Liver (tissue), 7 donors: ENCODE measurements at regions not wholly inside any gene's neighbourhood (a gene's known extent, or its start where the extent isn't known, plus 50 kb on each side); places are given as distances from the start of the nearest gene placed in this dataset.

Experiments
- DNase-seq: peaks from one replicate; pipeline ENCODE4 v3.0.0-alpha.2; 2017; ENCODE audit warnings: low spot score
- H3K27ac ChIP-seq, 2 donors: one replicate each; pipeline ENCODE4 v1.7.0; 2013; ENCODE audit warnings: inconsistent platforms in 2 of 2, low read length in 2 of 2, control low read depth in 1 of 2, low read depth in 1 of 2, mild to moderate bottlenecking in 1 of 2
- H3K27me3 ChIP-seq, 4 donors: one replicate each; pipeline versions ENCODE4 v1.6.1 to v1.7.0; 2013; ENCODE audit warnings: low read length in 3 of 4, inconsistent platforms in 1 of 4, mild to moderate bottlenecking in 1 of 4, moderate library complexity in 1 of 4; ENCODE audit not compliant: control insufficient read depth in 4 of 4, insufficient read depth in 4 of 4
- H3K36me3 ChIP-seq, 4 donors: one replicate each; pipeline versions ENCODE4 v1.6.1 to v1.7.0; 2013; ENCODE audit warnings: low read length in 3 of 4, mild to moderate bottlenecking in 3 of 4, low read depth in 1 of 4, moderate library complexity in 1 of 4; ENCODE audit not compliant: control insufficient read depth in 4 of 4, insufficient read depth in 3 of 4
- H3K4me1 ChIP-seq, 4 donors: one replicate each; pipeline versions ENCODE4 v1.6.1 to v1.7.0; 2013; ENCODE audit warnings: low read length in 3 of 4, mild to moderate bottlenecking in 3 of 4, moderate library complexity in 1 of 4; ENCODE audit not compliant: control insufficient read depth in 4 of 4, insufficient read depth in 4 of 4
- H3K4me3 ChIP-seq, 3 donors: one replicate each; pipeline versions ENCODE4 v1.6.1 to v1.7.0; 2013; ENCODE audit warnings: low read length in 3 of 3, control low read depth in 1 of 3, low read depth in 1 of 3, mild to moderate bottlenecking in 1 of 3
- H3K9ac ChIP-seq, 2 donors: one replicate each; pipeline ENCODE4 v1.7.0; 2013; ENCODE audit warnings: low read length in 2 of 2, mild to moderate bottlenecking in 2 of 2, moderate library complexity in 2 of 2, control low read depth in 1 of 2, low read depth in 1 of 2
- H3K9me3 ChIP-seq, 4 donors: one replicate each; pipeline versions ENCODE4 v1.6.1 to v1.7.0; 2013; ENCODE audit warnings: low read length in 3 of 4; ENCODE audit not compliant: control insufficient read depth in 4 of 4
- ATF3 ChIP-seq: IDR thresholded peaks from 2 replicates; pipeline ENCODE4 v1.6.1; 2016; ENCODE audit warnings: antibody characterized with exemption
- EGR1 ChIP-seq, 2 donors: IDR thresholded peaks; 2 replicates each; pipeline ENCODE4 v1.6.1; 2016 to 2018; ENCODE audit warnings: antibody characterized with exemption in 2 of 2, low read depth in 2 of 2
- FOXA1 ChIP-seq: IDR thresholded peaks from 2 replicates; pipeline ENCODE4 v1.6.1; 2016; ENCODE audit warnings: antibody characterized with exemption
- FOXA2 ChIP-seq: IDR thresholded peaks from 2 replicates; pipeline ENCODE4 v1.6.1; 2016; ENCODE audit warnings: antibody characterized with exemption
- GABPA ChIP-seq, 2 donors: IDR thresholded peaks in 1 of 2; conservative IDR thresholded peaks in 1 of 2; 2 replicates each; pipeline ENCODE4 v1.6.1; 2016; ENCODE audit warnings: antibody characterized with exemption in 2 of 2, mild to moderate bottlenecking in 1 of 2, moderate library complexity in 1 of 2
- HNF4A ChIP-seq, 2 donors: conservative IDR thresholded peaks; 2 replicates each; pipeline ENCODE4 v1.6.1; 2016; ENCODE audit warnings: antibody characterized with exemption in 2 of 2, mild to moderate bottlenecking in 2 of 2
- HNF4G ChIP-seq: IDR thresholded peaks from 2 replicates; pipeline ENCODE4 v1.6.1; 2016; ENCODE audit warnings: antibody characterized with exemption
- JUND ChIP-seq, 2 donors: IDR thresholded peaks; 2 replicates each; pipeline ENCODE4 v1.6.1; 2016; ENCODE audit warnings: antibody characterized with exemption in 2 of 2
- NR2F2 ChIP-seq: IDR thresholded peaks from 2 replicates; pipeline ENCODE4 v1.6.1; 2016; ENCODE audit warnings: antibody characterized with exemption
- RAD21 ChIP-seq, 2 donors: IDR thresholded peaks; 2 replicates each; pipeline ENCODE4 v1.6.1; 2016; ENCODE audit warnings: antibody characterized with exemption in 2 of 2, mild to moderate bottlenecking in 2 of 2
- REST ChIP-seq: IDR thresholded peaks from 2 replicates; pipeline ENCODE4 v1.6.1; 2016; ENCODE audit warnings: antibody characterized with exemption, mild to moderate bottlenecking
- RXRA ChIP-seq, 2 donors: IDR thresholded peaks; 2 replicates each; pipeline ENCODE4 v1.6.1; 2017 to 2018; ENCODE audit warnings: antibody characterized with exemption in 2 of 2, mild to moderate bottlenecking in 1 of 2
- SP1 ChIP-seq: IDR thresholded peaks from 2 replicates; pipeline ENCODE4 v1.6.1; 2018; ENCODE audit warnings: antibody characterized with exemption, mild to moderate bottlenecking
- TAF1 ChIP-seq: conservative IDR thresholded peaks from 2 replicates; pipeline ENCODE4 v1.6.1; 2016; ENCODE audit warnings: antibody characterized with exemption, mild to moderate bottlenecking
- YY1 ChIP-seq: IDR thresholded peaks from 2 replicates; pipeline ENCODE4 v1.6.1; 2016; ENCODE audit warnings: antibody characterized with exemption, mild to moderate bottlenecking
- WGBS: extraction: QIAGEN DNeasy Blood & Tissue Kit; methylation state at CpG from one replicate; pipeline ENCODE4 v1.1.7; 2013; 5-methylcytosine and 5-hydroxymethylcytosine counted together
- TF ChIP-seq, protein P1 (sequence below): IDR thresholded peaks from 2 replicates; pipeline ENCODE4 v1.6.1; 2016; ENCODE audit warnings: antibody characterized with exemption
- TF ChIP-seq, protein P2 (sequence below): IDR thresholded peaks from 2 replicates; pipeline ENCODE4 v1.6.1; 2016; ENCODE audit warnings: antibody characterized with exemption
- donor health status: healthy.
- donor health status: healthy.
- donor health status: healthy.
- donor health status: healthy.

DNA sequence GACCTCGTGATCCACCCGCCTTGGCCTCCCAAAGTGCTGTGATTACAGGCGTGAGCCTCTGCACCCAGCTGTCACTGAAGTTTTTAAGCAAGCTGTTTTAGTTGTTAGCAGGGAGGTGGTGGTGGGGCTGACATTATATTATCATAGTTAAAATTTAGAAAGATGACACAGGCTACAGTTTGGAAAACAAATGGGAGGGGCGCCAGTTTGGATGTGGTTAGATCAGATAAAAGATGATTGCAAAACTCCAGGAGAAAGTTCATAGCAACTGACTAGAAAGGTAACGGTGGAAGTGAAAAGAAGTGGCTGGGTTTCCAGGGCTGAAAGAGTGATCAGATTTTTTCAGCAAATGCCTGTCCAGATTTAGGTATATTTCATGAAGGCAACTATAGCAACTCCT is 311.9 kb upstream of the CITED2 start:
- 40% methylated on average over 5 of the region's 5 CpGs for WGBS
- peak overlapping the region; percentile 72 to 76 for H3K27ac ChIP-seq
- DNase-seq, result no peak

DNA sequence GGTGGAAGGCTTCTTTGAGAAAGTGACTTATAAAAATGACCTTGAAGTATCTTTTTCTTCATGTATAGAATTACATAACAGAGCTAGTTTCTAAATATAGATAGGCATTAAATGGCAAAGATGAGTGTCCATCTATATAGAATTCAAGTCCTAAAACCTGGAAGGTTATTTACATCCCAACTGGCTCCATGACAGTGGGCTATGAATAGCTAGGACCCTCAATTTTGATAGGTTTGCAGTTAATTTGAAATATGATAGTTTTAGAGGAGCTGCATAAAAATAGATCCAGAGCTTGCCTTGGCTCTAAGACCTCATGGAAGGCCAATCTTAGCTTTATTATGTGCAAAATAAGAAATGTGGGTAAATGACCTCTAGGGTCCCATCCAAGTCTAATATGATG is 310.6 kb upstream of the CITED2 start:
- TF ChIP-seq JUND (IDR thresholded peaks at IDR 0.05), result no peak
- TF ChIP-seq RAD21 (IDR thresholded peaks at IDR 0.05), result no peak
- no peak for TF ChIP-seq YY1
- TF ChIP-seq HNF4G, result no peak
- no peak for TF ChIP-seq EGR1 (IDR thresholded peaks at IDR 0.05; ENCODE audit: low read depth in 2 of 2)
- no peak for TF ChIP-seq ATF3
- TF ChIP-seq FOXA1, result no peak
- H3K27me3 ChIP-seq, result no peaks in the 10 kb centered on the region
- no peak overlapping the region for H3K4me3 ChIP-seq
- H3K4me1 ChIP-seq, result peaks cover 0 to 8% (median 2%) of the 10 kb centered on the region in 4 donors
- no peaks in the 10 kb centered on the region for H3K9me3 ChIP-seq
- H3K9ac ChIP-seq, result no peak overlapping the region
- no peak for DNase-seq
- no peak overlapping the region for H3K27ac ChIP-seq
- no peaks in the 10 kb centered on the region for H3K36me3 ChIP-seq

More for the DNA sequence above, 311.9 kb upstream of the CITED2 start:
- peaks cover 0 to 8% (median 2%) of the 10 kb centered on the region in 4 donors for H3K4me1 ChIP-seq
- peak overlapping the region in 1 of 2 donors; percentile 53 for H3K9ac ChIP-seq
- no peaks in the 10 kb centered on the region for H3K36me3 ChIP-seq
- no peaks in the 10 kb centered on the region for H3K27me3 ChIP-seq
- H3K9me3 ChIP-seq, result no peaks in the 10 kb centered on the region
- TF ChIP-seq SP1 (peak; percentile 28), REST (peak; percentile 31), HNF4A (conservative IDR thresholded peaks at IDR 0.05) (peak; percentile 64 to 67), NR2F2 (no peak), TAF1 (no peak), RAD21 (IDR thresholded peaks at IDR 0.05) (peak; percentile 51 to 52), RXRA (IDR thresholded peaks at IDR 0.05) (peak; percentile 30 to 53), ATF3 (peak; percentile 29), JUND (IDR thresholded peaks at IDR 0.05) (no peak), YY1 (peak; percentile 11)
- no peak overlapping the region for H3K4me3 ChIP-seq

DNA sequence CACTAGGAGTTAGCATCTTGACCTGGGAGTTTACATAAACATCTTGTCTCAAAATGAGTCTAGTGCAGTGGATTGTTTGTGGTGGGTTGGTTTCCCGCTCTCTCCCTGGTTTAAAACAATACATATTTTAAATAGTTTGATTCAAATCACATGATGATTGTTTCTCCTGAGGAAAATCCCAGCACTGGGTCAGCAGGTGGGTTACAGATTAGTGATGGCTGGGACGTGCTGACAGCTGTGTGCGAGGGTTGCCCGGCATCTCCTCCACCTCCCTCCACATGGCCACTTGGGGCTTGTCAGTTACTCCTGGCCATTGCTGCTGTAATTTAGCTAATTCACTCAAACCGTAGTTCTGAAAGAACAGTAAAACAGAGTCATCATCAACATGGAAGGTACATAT is 306.4 kb upstream of the CITED2 start:
- H3K27ac ChIP-seq, result no peak overlapping the region
- no peaks in the 10 kb centered on the region for H3K9me3 ChIP-seq
- no peaks in the 10 kb centered on the region for H3K27me3 ChIP-seq
- H3K36me3 ChIP-seq, result no peaks in the 10 kb centered on the region
- no peak overlapping the region for H3K9ac ChIP-seq
- H3K4me1 ChIP-seq, result peaks cover 6 to 7% (median 7%) of the 10 kb centered on the region in 4 donors
- no peak overlapping the region for H3K4me3 ChIP-seq
- no peak for DNase-seq
- no peak for TF ChIP-seq YY1
- TF ChIP-seq HNF4G, result no peak
- no peak for TF ChIP-seq GABPA (IDR thresholded peaks at IDR 0.05 in 1 of 2, conservative IDR thresholded peaks at IDR 0.05 in 1 of 2)
- TF ChIP-seq EGR1 (IDR thresholded peaks at IDR 0.05; ENCODE audit: low read depth in 2 of 2), result no peak
- no peak for TF ChIP-seq NR2F2
- no peak for TF ChIP-seq JUND (IDR thresholded peaks at IDR 0.05)
- TF ChIP-seq SP1, result no peak
- TF ChIP-seq REST, result no peak
- TF ChIP-seq FOXA2, result no peak
- TF ChIP-seq, protein P1, sequence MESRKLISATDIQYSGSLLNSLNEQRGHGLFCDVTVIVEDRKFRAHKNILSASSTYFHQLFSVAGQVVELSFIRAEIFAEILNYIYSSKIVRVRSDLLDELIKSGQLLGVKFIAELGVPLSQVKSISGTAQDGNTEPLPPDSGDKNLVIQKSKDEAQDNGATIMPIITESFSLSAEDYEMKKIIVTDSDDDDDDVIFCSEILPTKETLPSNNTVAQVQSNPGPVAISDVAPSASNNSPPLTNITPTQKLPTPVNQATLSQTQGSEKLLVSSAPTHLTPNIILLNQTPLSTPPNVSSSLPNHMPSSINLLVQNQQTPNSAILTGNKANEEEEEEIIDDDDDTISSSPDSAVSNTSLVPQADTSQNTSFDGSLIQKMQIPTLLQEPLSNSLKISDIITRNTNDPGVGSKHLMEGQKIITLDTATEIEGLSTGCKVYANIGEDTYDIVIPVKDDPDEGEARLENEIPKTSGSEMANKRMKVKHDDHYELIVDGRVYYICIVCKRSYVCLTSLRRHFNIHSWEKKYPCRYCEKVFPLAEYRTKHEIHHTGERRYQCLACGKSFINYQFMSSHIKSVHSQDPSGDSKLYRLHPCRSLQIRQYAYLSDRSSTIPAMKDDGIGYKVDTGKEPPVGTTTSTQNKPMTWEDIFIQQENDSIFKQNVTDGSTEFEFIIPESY, result no peak
- TF ChIP-seq, protein P2, sequence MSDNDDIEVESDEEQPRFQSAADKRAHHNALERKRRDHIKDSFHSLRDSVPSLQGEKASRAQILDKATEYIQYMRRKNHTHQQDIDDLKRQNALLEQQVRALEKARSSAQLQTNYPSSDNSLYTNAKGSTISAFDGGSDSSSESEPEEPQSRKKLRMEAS, result no peak
- no peak for TF ChIP-seq FOXA1
- WGBS, result 96% methylated on average over 5 of the region's 5 CpGs
